HCT116 (cell line): ENCODE measurements at regions not wholly inside any gene's neighbourhood (a gene's known extent, or its start where the extent isn't known, plus 50 kb on each side); places are given as distances from the start of the nearest gene placed in this dataset.

Source experiments
- ATAC-seq: fragments of 200-7000 bp; cut with Tn5 transposase; 2 replicates; pipeline ENCODE4 v1.9.1; 2020; ENCODE audit warnings: mild to moderate bottlenecking, moderate library complexity
- BruUV-seq: library from RNA; stranded (reverse); fragments of 400-500 nt; replicated peaks from 2 replicates; lab custom pipeline; 2021; lab: Mats Ljungman, UMichigan
- CTCF ChIA-PET: fragments of 300-600 bp; sonication (Branson Sonifier 250); formaldehyde crosslinking; loops from one replicate; lab custom pipeline; 2021; ENCODE audit warnings: antibody characterized with exemption; lab: Charles Lee
- POLR2A ChIA-PET: fragments of 300-600, 350-600 bp; sonication (Branson Sonifier 250); formaldehyde crosslinking; loops from one replicate; lab custom pipeline; 2021; ENCODE audit warnings: antibody characterized with exemption; lab: Charles Lee
- RAD21 ChIA-PET, 2 experiments: fragments of 300-600 bp; sonication (Branson Sonifier 250); formaldehyde crosslinking; loops; one replicate each; lab custom pipeline; 2023; ENCODE audit warnings: low total read pairs in 2 of 2; ENCODE audit not compliant: uncharacterized antibody in 2 of 2, unreplicated experiment in 2 of 2, low non-redundant PET in 1 of 2; lab: Charles Lee
- DNase-seq: peaks from one replicate; pipeline ENCODE4 v3.0.0-alpha.2; 2010; ENCODE audit warnings: low read depth, low spot score
- H2AFZ ChIP-seq: fragments of 200-600 bp; shearing (Covaris generic), sonication (generic); 2 replicates; pipeline ENCODE4 v1.6.1; 2017; ENCODE audit warnings: low read depth, mixed run types, mixed read lengths, antibody characterized with exemption, low read length; ENCODE audit not compliant: poor library complexity, severe bottlenecking
- H3K27ac ChIP-seq: 2 replicates; pipeline ENCODE4 v1.5.1; 2012; ENCODE audit warnings: low read depth, low read length
- H3K27me3 ChIP-seq: fragments of 200-600 bp; sonication (generic); 2 replicates; pipeline ENCODE4 v1.6.1; 2016; ENCODE audit warnings: mixed run types, low read length, mixed read lengths; ENCODE audit not compliant: insufficient read depth
- H3K36me3 ChIP-seq, 2 experiments: fragments of 200-500 bp in 1 of 2; fragments of 200-600 bp in 1 of 2; sonication (Bioruptor generic) in 1 of 2; sonication (generic) in 1 of 2; 2 replicates each; pipeline versions ENCODE4 v1.5.1 to v1.6.1; 2014 to 2016; ENCODE audit warnings: low read length in 2 of 2, inconsistent platforms in 1 of 2, mixed read lengths in 1 of 2, mixed run types in 1 of 2; ENCODE audit not compliant: insufficient read depth in 2 of 2, control insufficient read depth in 1 of 2
- H3K4me1 ChIP-seq, 2 experiments: fragments of 200-600 bp in 1 of 2; sonication (generic) in 1 of 2; 2 replicates each; pipeline versions ENCODE4 v1.5.1 to v1.6.1; 2012 to 2017; ENCODE audit warnings: low read length in 2 of 2, inconsistent platforms in 1 of 2, mild to moderate bottlenecking in 1 of 2, mixed read lengths in 1 of 2, mixed run types in 1 of 2, moderate library complexity in 1 of 2; ENCODE audit not compliant: insufficient read depth in 2 of 2, control insufficient read depth in 1 of 2
- H3K4me2 ChIP-seq: fragments of 200-600 bp; sonication (generic); 2 replicates; pipeline ENCODE4 v1.6.1; 2017; ENCODE audit warnings: mixed run types, low read length, mixed read lengths
- H3K4me3 ChIP-seq, 2 experiments: fragments of 200-600 bp in 1 of 2; sonication (generic) in 1 of 2; replicated peaks in 1 of 2; 2 replicates each; pipeline ENCODE4 v1.5.1; 2011 to 2016; ENCODE audit warnings: low read length in 2 of 2, control low read depth in 1 of 2, low read depth in 1 of 2, mild to moderate bottlenecking in 1 of 2, mixed read lengths in 1 of 2, mixed run types in 1 of 2
- H3K79me2 ChIP-seq: fragments of 200-600 bp; sonication (generic); 2 replicates; pipeline ENCODE4 v1.6.1; 2017; ENCODE audit warnings: mild to moderate bottlenecking, mixed run types, low read length, moderate library complexity, mixed read lengths; ENCODE audit not compliant: insufficient read depth
- H3K9ac ChIP-seq: fragments of 200-600 bp; sonication (generic); 2 replicates; pipeline ENCODE4 v1.6.1; 2016; ENCODE audit warnings: low read length, mixed read lengths
- H3K9me2 ChIP-seq: fragments of 200-600 bp; sonication (generic), shearing (Covaris generic); 2 replicates; pipeline ENCODE4 v1.6.1; 2017; ENCODE audit warnings: mixed run types, mild to moderate bottlenecking, moderate library complexity; ENCODE audit not compliant: insufficient read depth
- H3K9me3 ChIP-seq, 2 experiments: fragments of 200-500 bp in 1 of 2; fragments of 200-600 bp in 1 of 2; sonication (Bioruptor generic) in 1 of 2; sonication (generic) in 1 of 2; 2 replicates each; pipeline ENCODE4 v1.6.1; 2014 to 2017; ENCODE audit warnings: low read length in 2 of 2, mixed read lengths in 2 of 2, inconsistent platforms in 1 of 2, low read depth in 1 of 2, mild to moderate bottlenecking in 1 of 2, mixed run types in 1 of 2, moderate library complexity in 1 of 2; ENCODE audit not compliant: control insufficient read depth in 1 of 2, insufficient read depth in 1 of 2
- H4K20me1 ChIP-seq: fragments of 200-600 bp; sonication (generic), shearing (Covaris generic); 2 replicates; pipeline ENCODE4 v1.6.1; 2017; ENCODE audit warnings: mixed run types, mild to moderate bottlenecking, moderate library complexity; ENCODE audit not compliant: insufficient read depth
- CBX3 ChIP-seq: IDR thresholded peaks from 2 replicates; pipeline ENCODE4 v1.6.1; 2012; ENCODE audit warnings: low read depth
- EGR1 ChIP-seq: IDR thresholded peaks from 2 replicates; pipeline ENCODE4 v1.6.1; 2012; ENCODE audit warnings: low read depth
- EZH2 ChIP-seq: fragments of 200-600 bp; sonication (generic); IDR thresholded peaks from 2 replicates; pipeline ENCODE4 v1.6.1; 2017; ENCODE audit warnings: antibody characterized with exemption, mixed run types
- MAX ChIP-seq: IDR thresholded peaks from 2 replicates; pipeline ENCODE4 v1.6.1; 2012
- POLR2A ChIP-seq: IDR thresholded peaks from 2 replicates; pipeline ENCODE4 v1.7.0; 2011; ENCODE audit warnings: borderline replicate concordance; ENCODE audit not compliant: insufficient read depth, insufficient read length; ENCODE audit errors: extremely low read depth
- POLR2AphosphoS5 ChIP-seq: IDR thresholded peaks from 2 replicates; pipeline ENCODE4 v1.6.1; 2011; ENCODE audit warnings: mild to moderate bottlenecking, low read depth, low read length, moderate library complexity
- REST ChIP-seq: IDR thresholded peaks from 2 replicates; pipeline ENCODE4 v1.6.1; 2012; ENCODE audit warnings: low read depth
- TCF7L2 ChIP-seq: IDR thresholded peaks from 2 replicates; pipeline ENCODE4 v1.7.0; 2011; ENCODE audit warnings: borderline replicate concordance, inconsistent platforms; ENCODE audit not compliant: insufficient read depth, insufficient read length; ENCODE audit errors: extremely low read depth
- intact Hi-C: fragments of 100-400 bp; cut with micrococcal nuclease; formaldehyde crosslinking; loops from 2 replicates; pipeline ENCODE4 v1.10.0; 2022

GRCh38 chr1:58982259-58982998, 198.6 kb upstream of the JUN start:
- Histone ChIP-seq H4K20me1 (no peaks in the 10 kb centered on the region), H3K9ac (no peak overlapping the region), H3K9me3 (no peaks in the 10 kb centered on the region), H2AFZ (no peak overlapping the region), H3K79me2 (no peaks in the 10 kb centered on the region), H3K27ac (no peak overlapping the region), H3K27me3 (no peaks in the 10 kb centered on the region), H3K36me3 (no peaks in the 10 kb centered on the region), H3K4me2 (no peak overlapping the region), H3K4me3 (no peak overlapping the region), H3K4me1 (no peaks in the 10 kb centered on the region), H3K9me2 (no peaks in the 10 kb centered on the region)
- DNase-seq (no peak), ATAC-seq (no peak)
- POLR2A ChIA-PET, result no interaction called here
- TF ChIP-seq POLR2A (no peak), EZH2 (no peak), CBX3 (no peak), POLR2AphosphoS5 (no peak), TCF7L2 (no peak), REST (no peak), MAX (no peak), EGR1 (no peak)
- CTCF ChIA-PET, result no interaction called here
- RAD21 ChIA-PET, result no interaction called here
- BruUV-seq, result no TSS peak
- intact Hi-C loops, result no loop called here
